DOHH2 (cell line): ENCODE measurements at regions not wholly inside any gene's neighbourhood (a gene's known extent, or its start where the extent isn't known, plus 50 kb on each side); places are given as distances from the start of the nearest gene placed in this dataset.

Experiments used
- EZH2phosphoT487 ChIP-seq: fragments of 200-600 bp; sonication (generic); IDR thresholded peaks from 2 replicates; pipeline ENCODE4 v1.6.1; 2017; ENCODE audit warnings: borderline replicate concordance, mild to moderate bottlenecking, antibody characterized with exemption, low read length, moderate library complexity, mixed read lengths
- TF ChIP-seq, protein P1 (sequence below): fragments of 200-600 bp; sonication (generic); IDR thresholded peaks from one replicate; pipeline ENCODE4 v1.5.1; 2014; ENCODE audit warnings: antibody characterized with exemption, mild to moderate bottlenecking, low read depth, low read length; ENCODE audit not compliant: poor library complexity, severe bottlenecking

DNA sequence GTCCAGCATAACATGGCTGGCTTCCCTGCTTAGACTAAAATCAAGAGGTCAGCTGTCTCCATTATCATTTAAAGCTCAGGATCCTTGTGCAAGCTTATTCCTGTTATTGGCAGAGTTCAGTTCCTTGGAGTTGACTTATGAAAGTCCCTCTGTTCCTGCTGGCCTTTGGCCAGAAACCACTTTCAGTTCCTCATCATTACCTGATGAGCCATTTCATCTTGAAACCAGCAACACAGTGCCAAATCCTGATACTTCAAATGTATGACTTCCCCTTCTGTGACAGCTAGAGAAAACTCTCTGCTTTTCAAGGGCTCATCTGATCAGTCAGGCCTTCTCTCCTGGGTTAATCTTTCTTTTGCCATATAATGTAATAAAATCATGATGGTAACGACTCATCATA lies 110.6 kb upstream of the FSTL5 start:
- TF ChIP-seq, protein P1, sequence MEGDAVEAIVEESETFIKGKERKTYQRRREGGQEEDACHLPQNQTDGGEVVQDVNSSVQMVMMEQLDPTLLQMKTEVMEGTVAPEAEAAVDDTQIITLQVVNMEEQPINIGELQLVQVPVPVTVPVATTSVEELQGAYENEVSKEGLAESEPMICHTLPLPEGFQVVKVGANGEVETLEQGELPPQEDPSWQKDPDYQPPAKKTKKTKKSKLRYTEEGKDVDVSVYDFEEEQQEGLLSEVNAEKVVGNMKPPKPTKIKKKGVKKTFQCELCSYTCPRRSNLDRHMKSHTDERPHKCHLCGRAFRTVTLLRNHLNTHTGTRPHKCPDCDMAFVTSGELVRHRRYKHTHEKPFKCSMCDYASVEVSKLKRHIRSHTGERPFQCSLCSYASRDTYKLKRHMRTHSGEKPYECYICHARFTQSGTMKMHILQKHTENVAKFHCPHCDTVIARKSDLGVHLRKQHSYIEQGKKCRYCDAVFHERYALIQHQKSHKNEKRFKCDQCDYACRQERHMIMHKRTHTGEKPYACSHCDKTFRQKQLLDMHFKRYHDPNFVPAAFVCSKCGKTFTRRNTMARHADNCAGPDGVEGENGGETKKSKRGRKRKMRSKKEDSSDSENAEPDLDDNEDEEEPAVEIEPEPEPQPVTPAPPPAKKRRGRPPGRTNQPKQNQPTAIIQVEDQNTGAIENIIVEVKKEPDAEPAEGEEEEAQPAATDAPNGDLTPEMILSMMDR = no peak
- TF ChIP-seq EZH2phosphoT487 = no peak
